SK-N-SH (cell line): ENCODE measurements at regions not wholly inside any gene's neighbourhood (a gene's known extent, or its start where the extent isn't known, plus 50 kb on each side); places are given as distances from the start of the nearest gene placed in this dataset.

Experiments
- CTCF ChIA-PET: fragments of 300-600, 350-600 bp; formaldehyde crosslinking; extraction: SDS; loops from one replicate; lab custom pipeline; 2021; lab: Yijun Ruan, JAX
- POLR2A ChIA-PET: fragments of 350-600 bp; sonication (Branson Sonifier 250); formaldehyde crosslinking; extraction: SDS; loops from one replicate; lab custom pipeline; 2020; ENCODE audit warnings: antibody characterized with exemption, inconsistent platforms; lab: Yijun Ruan, JAX
- DNase-seq: peaks from one replicate; pipeline ENCODE4 v3.0.0; 2012
- H2AFZ ChIP-seq: fragments of 200-600 bp; sonication (generic); 2 replicates; pipeline ENCODE4 v1.8.1; 2016; ENCODE audit warnings: antibody characterized with exemption, mild to moderate bottlenecking, low read depth
- H3F3A ChIP-seq: fragments of 200-600 bp; sonication (generic); replicated peaks from 2 replicates; pipeline ENCODE3; 2016; ENCODE audit warnings: antibody characterized with exemption, mild to moderate bottlenecking; ENCODE audit not compliant: insufficient read depth
- H3K27ac ChIP-seq, 2 experiments: fragments of 200-500 bp in 1 of 2; fragments of 200-600 bp in 1 of 2; sonication (Bioruptor generic) in 1 of 2; sonication (generic), shearing (Covaris generic) in 1 of 2; 2 replicates each; pipeline versions ENCODE4 v1.5.1 to v1.6.1; 2014 to 2016; ENCODE audit warnings: low read depth in 2 of 2, inconsistent platforms in 1 of 2, low read length in 1 of 2, mild to moderate bottlenecking in 1 of 2, mixed read lengths in 1 of 2
- H3K27me3 ChIP-seq: fragments of 200-600 bp; sonication (generic), shearing (Covaris generic); 2 replicates; pipeline ENCODE4 v1.6.1; 2016; ENCODE audit warnings: mixed run types; ENCODE audit not compliant: insufficient read depth
- H3K36me3 ChIP-seq, 2 experiments: fragments of 200-500 bp in 1 of 2; fragments of 200-600 bp in 1 of 2; sonication (Bioruptor generic) in 1 of 2; sonication (generic) in 1 of 2; replicated peaks in 1 of 2; 2 replicates each; pipeline versions ENCODE3 to v1.5.1; 2014 to 2016; ENCODE audit warnings: low read length in 1 of 2, mild to moderate bottlenecking in 1 of 2; ENCODE audit not compliant: insufficient read depth in 2 of 2, control insufficient read depth in 1 of 2
- H3K4me1 ChIP-seq, 2 experiments: fragments of 200-500 bp in 1 of 2; fragments of 200-600 bp in 1 of 2; sonication (Bioruptor generic) in 1 of 2; sonication (generic), shearing (Covaris generic) in 1 of 2; 2 replicates each; pipeline versions ENCODE4 v1.5.1 to v1.6.1; 2014 to 2016; ENCODE audit warnings: low read depth in 1 of 2, low read length in 1 of 2, mixed run types in 1 of 2; ENCODE audit not compliant: insufficient read depth in 2 of 2, control insufficient read depth in 1 of 2
- H3K4me2 ChIP-seq: fragments of 200-600 bp; sonication (generic), shearing (Covaris generic); 2 replicates; pipeline ENCODE4 v1.6.1; 2017; ENCODE audit warnings: mixed run types
- H3K4me3 ChIP-seq, 2 experiments: fragments of 200-500 bp in 1 of 2; fragments of 200-600 bp in 1 of 2; sonication (Bioruptor generic) in 1 of 2; sonication (generic), shearing (Covaris generic) in 1 of 2; 2 replicates each; pipeline versions ENCODE4 v1.5.1 to v1.8.1; 2014 to 2016; ENCODE audit warnings: low read depth in 2 of 2, inconsistent platforms in 1 of 2, low read length in 1 of 2, mild to moderate bottlenecking in 1 of 2, mixed read lengths in 1 of 2, moderate library complexity in 1 of 2
- H3K79me2 ChIP-seq: fragments of 200-600 bp; sonication (generic); 2 replicates; pipeline ENCODE4 v1.8.1; 2017; ENCODE audit warnings: mild to moderate bottlenecking; ENCODE audit not compliant: insufficient read depth
- H3K9ac ChIP-seq: fragments of 200-600 bp; sonication (generic); 2 replicates; pipeline ENCODE4 v1.6.1; 2017; ENCODE audit warnings: mixed run types
- H3K9me2 ChIP-seq: fragments of 200-600 bp; sonication (generic); 2 replicates; pipeline ENCODE4 v1.6.1; 2017; ENCODE audit warnings: mixed run types
- H3K9me3 ChIP-seq: fragments of 200-600 bp; sonication (generic); 2 replicates; pipeline ENCODE4 v1.6.1; 2017; ENCODE audit warnings: mixed run types, mild to moderate bottlenecking, moderate library complexity
- H4K20me1 ChIP-seq: fragments of 200-600 bp; sonication (generic); 2 replicates; pipeline ENCODE4 v1.6.1; 2017; ENCODE audit warnings: mild to moderate bottlenecking, mixed run types; ENCODE audit not compliant: insufficient read depth
- CHD2 ChIP-seq: fragments of 150-350 bp; IDR thresholded peaks from 2 replicates; pipeline ENCODE4 v1.6.1; 2018; ENCODE audit warnings: low read length; ENCODE audit not compliant: partially characterized antibody
- EP300 ChIP-seq, 2 experiments: IDR thresholded peaks; 2 replicates each; pipeline versions ENCODE4 v1.4.0 to v1.6.1; 2012; ENCODE audit warnings: borderline replicate concordance in 1 of 2, low read depth in 1 of 2, low read length in 1 of 2
- EZH2phosphoT487 ChIP-seq: fragments of 200-600 bp; sonication (generic); IDR thresholded peaks from 2 replicates; pipeline ENCODE4 v1.6.1; 2017; ENCODE audit warnings: low read depth, mixed run types, mild to moderate bottlenecking, antibody characterized with exemption, moderate library complexity, borderline replicate concordance
- NFIC ChIP-seq: IDR thresholded peaks from 2 replicates; pipeline ENCODE4 v1.4.0; 2012; ENCODE audit warnings: borderline replicate concordance
- PBX3 ChIP-seq: IDR thresholded peaks from 2 replicates; pipeline ENCODE4; 2012
- POLR2AphosphoS5 ChIP-seq: IDR thresholded peaks from 2 replicates; pipeline ENCODE4 v1.6.1; 2012; ENCODE audit warnings: low read depth, low read length
- RCOR1 ChIP-seq: fragments of 150-350 bp; IDR thresholded peaks from 2 replicates; pipeline ENCODE4 v1.6.1; 2017; ENCODE audit warnings: antibody characterized with exemption, low read length
- TAF1 ChIP-seq: IDR thresholded peaks from 2 replicates; pipeline ENCODE4 v1.6.1; 2012; ENCODE audit warnings: low read depth, mild to moderate bottlenecking, low read length, moderate library complexity, borderline replicate concordance
- ZBTB33 ChIP-seq: IDR thresholded peaks from 2 replicates; pipeline ENCODE4 v1.4.0; 2012; ENCODE audit warnings: low read depth, borderline replicate concordance
- WGBS: methylation state at CpG from one replicate; pipeline ENCODE4 v1.1.6; 2017; ENCODE audit warnings: low lambda C conversion rate; 5-methylcytosine and 5-hydroxymethylcytosine counted together
- TF ChIP-seq, protein P1 (sequence below): fragments of 150-350 bp; IDR thresholded peaks from 2 replicates; pipeline ENCODE4 v1.6.1; 2016; ENCODE audit warnings: mild to moderate bottlenecking, low read depth, low read length
- TF ChIP-seq, protein P2 (sequence below): IDR thresholded peaks from 2 replicates; pipeline ENCODE4 v1.4.0; 2012; ENCODE audit warnings: low read depth

GRCh38 chr13:44032802-44033201 lies 153.1 kb downstream of the LACC1 start:
- WGBS = 23% methylated on average over 3 of the region's 3 CpGs
- Histone ChIP-seq H3K27me3 (no peaks in the 10 kb centered on the region), H3K4me2 (no peak overlapping the region), H3K9me2 (no peaks in the 10 kb centered on the region), H3K36me3 (no peaks in the 10 kb centered on the region), H2AFZ (no peak overlapping the region), H3K9me3 (no peaks in the 10 kb centered on the region), H3K4me1 (no peaks in the 10 kb centered on the region), H3K4me3 (no peak overlapping the region), H3K27ac (no peak overlapping the region), H3F3A (no peaks in the 10 kb centered on the region), H3K9ac (no peak overlapping the region), H3K79me2 (no peaks in the 10 kb centered on the region), H4K20me1 (no peaks in the 10 kb centered on the region)
- CTCF ChIA-PET = interaction anchor here (1.4 kb wide), 1 partner anchor 18 kb away, joined by 3 read pairs; no protein-coding TSS in a partner anchor
- POLR2A ChIA-PET = no interaction called here
- no peak for TF ChIP-seq CHD2
- no peak for DNase-seq

- ChIA-PET CTCF (interaction anchor here (0.9 to 1.3 kb wide), 3 partner anchors 13 to 402 kb away, joined by 3 to 5 read pairs (median 3); no protein-coding TSS in a partner anchor), POLR2A (interaction anchor here (0.5 to 0.9 kb wide), 2 partner anchors 9 to 366 kb away, joined by 3 to 4 read pairs; no protein-coding TSS in a partner anchor)
- no peaks in the 10 kb centered on the region for H3K79me2 ChIP-seq
- H3F3A ChIP-seq = peaks cover 4% of the 10 kb centered on the region
- no peak overlapping the region for H3K27ac ChIP-seq
- no peaks in the 10 kb centered on the region; a peak in 1 of 4 replicates for H3K4me1 ChIP-seq
- H3K27me3 ChIP-seq = no peaks in the 10 kb centered on the region
- H3K9ac ChIP-seq = no peak overlapping the region
- no peaks in the 10 kb centered on the region for H4K20me1 ChIP-seq
- no peaks in the 10 kb centered on the region for H3K9me2 ChIP-seq
- no peak for TF ChIP-seq TAF1
- no peak for TF ChIP-seq ZBTB33
- no peak for TF ChIP-seq EP300 (IDR thresholded peaks at IDR 0.05; ENCODE audit: borderline replicate concordance in 1 of 2, low read depth in 1 of 2, low read length in 1 of 2)
- TF ChIP-seq NFIC = no peak
- TF ChIP-seq RCOR1 = no peak
- no peak for TF ChIP-seq POLR2AphosphoS5
- TF ChIP-seq, protein P1, sequence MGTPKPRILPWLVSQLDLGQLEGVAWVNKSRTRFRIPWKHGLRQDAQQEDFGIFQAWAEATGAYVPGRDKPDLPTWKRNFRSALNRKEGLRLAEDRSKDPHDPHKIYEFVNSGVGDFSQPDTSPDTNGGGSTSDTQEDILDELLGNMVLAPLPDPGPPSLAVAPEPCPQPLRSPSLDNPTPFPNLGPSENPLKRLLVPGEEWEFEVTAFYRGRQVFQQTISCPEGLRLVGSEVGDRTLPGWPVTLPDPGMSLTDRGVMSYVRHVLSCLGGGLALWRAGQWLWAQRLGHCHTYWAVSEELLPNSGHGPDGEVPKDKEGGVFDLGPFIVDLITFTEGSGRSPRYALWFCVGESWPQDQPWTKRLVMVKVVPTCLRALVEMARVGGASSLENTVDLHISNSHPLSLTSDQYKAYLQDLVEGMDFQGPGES = no peak
- no peak for TF ChIP-seq EZH2phosphoT487
- TF ChIP-seq, protein P2, sequence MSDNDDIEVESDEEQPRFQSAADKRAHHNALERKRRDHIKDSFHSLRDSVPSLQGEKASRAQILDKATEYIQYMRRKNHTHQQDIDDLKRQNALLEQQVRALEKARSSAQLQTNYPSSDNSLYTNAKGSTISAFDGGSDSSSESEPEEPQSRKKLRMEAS = no peak
- no peak for TF ChIP-seq PBX3
- no peaks in the 10 kb centered on the region for H3K36me3 ChIP-seq
- no peak overlapping the region for H3K4me3 ChIP-seq
- DNase-seq = no peak
- 97% methylated on average over 1 of the region's 1 CpG for WGBS
- H3K4me2 ChIP-seq = no peak overlapping the region
- no peak overlapping the region for H2AFZ ChIP-seq
- no peaks in the 10 kb centered on the region for H3K9me3 ChIP-seq
Measured at GRCh38 chr13:44035400-44035799, 155.7 kb downstream of the LACC1 start.
